Activated CD4-positive, alpha-beta T cell treated with anti-CD3 and anti-CD28 coated beads, Interleukin-2, amount 10 ng/mL, durations not matched to agents 7 days and 5 days (primary cell): ENCODE measurements at regions not wholly inside any gene's neighbourhood (a gene's known extent, or its start where the extent isn't known, plus 50 kb on each side); places are given as distances from the start of the nearest gene placed in this dataset.
"Not testable (repeated sequence)": the region's sequence is repeated elsewhere in the genome, so short reads cannot be mapped to it uniquely, and the experiment has no call there.

Experiments used
- CTCF ChIA-PET: fragments of 350-600 bp; sonication (Branson Sonifier 250); formaldehyde crosslinking; loops from one replicate; lab custom pipeline; 2021; ENCODE audit warnings: antibody characterized with exemption; lab: Charles Lee
- POLR2A ChIA-PET: fragments of 350-600 bp; sonication (Branson Sonifier 250); formaldehyde crosslinking; loops from one replicate; lab custom pipeline; 2021; ENCODE audit warnings: antibody characterized with exemption; lab: Charles Lee
- DNase-seq: peaks from one replicate; pipeline ENCODE4 v3.0.0-alpha.2; 2020
- H3K27ac Mint-ChIP-seq: one replicate; pipeline ENCODE4 v1.8.0; 2021; ENCODE audit warnings: mild to moderate bottlenecking, moderate library complexity, mixed read lengths
- H3K27me3 Mint-ChIP-seq: one replicate; pipeline ENCODE4 v1.8.0; 2021; ENCODE audit warnings: mixed read lengths
- H3K36me3 Mint-ChIP-seq: one replicate; pipeline ENCODE4 v1.8.0; 2021; ENCODE audit warnings: low read depth, mixed read lengths
- H3K4me1 Mint-ChIP-seq: one replicate; pipeline ENCODE4 v1.8.0; 2021; ENCODE audit warnings: mixed read lengths
- H3K4me3 Mint-ChIP-seq: one replicate; pipeline ENCODE4 v1.8.0; 2021; ENCODE audit warnings: mild to moderate bottlenecking, moderate library complexity, mixed read lengths
- H3K9me3 Mint-ChIP-seq: one replicate; pipeline ENCODE4 v1.8.0; 2021; ENCODE audit warnings: mixed read lengths

GRCh38 chr11:25547292-25547691 is 784.6 kb upstream of the ANO3 start:
- POLR2A ChIA-PET, result no interaction called here
- Mint-ChIP-seq H3K4me3 (no peak overlapping the region), H3K4me1 (no peaks in the 10 kb centered on the region)

GRCh38 chr11:25562417-25562816 is 769.5 kb upstream of the ANO3 start:
- POLR2A ChIA-PET, result no interaction called here
- CTCF ChIA-PET, result no interaction called here
- Mint-ChIP-seq H3K27ac (no peak overlapping the region), H3K36me3 (no peaks in the 10 kb centered on the region), H3K4me1 (no peaks in the 10 kb centered on the region), H3K9me3 (peaks cover 6% of the 10 kb centered on the region), H3K4me3 (no peak overlapping the region), H3K27me3 (no peaks in the 10 kb centered on the region)
- DNase-seq, result no peak

More at GRCh38 chr11:25547292-25547691, 784.6 kb upstream of the ANO3 start:
- CTCF ChIA-PET, result interaction anchor here (0.7 kb wide), 1 partner anchor 644 kb away, joined by 3 read pairs; no protein-coding TSS in a partner anchor
- Mint-ChIP-seq H3K27ac (no peak overlapping the region), H3K36me3 (no peaks in the 10 kb centered on the region), H3K27me3 (no peaks in the 10 kb centered on the region), H3K9me3 (peaks cover 6% of the 10 kb centered on the region)
- no peak for DNase-seq

GRCh38 chr11:25565846-25566245 is 766.1 kb upstream of the ANO3 start:
- Mint-ChIP-seq H3K27ac (no peak overlapping the region), H3K4me1 (no peaks in the 10 kb centered on the region), H3K27me3 (no peaks in the 10 kb centered on the region), H3K36me3 (no peaks in the 10 kb centered on the region), H3K4me3 (no peak overlapping the region), H3K9me3 (peaks cover 6% of the 10 kb centered on the region)
- ChIA-PET CTCF (no interaction called here), POLR2A (no interaction called here)
- no peak for DNase-seq

GRCh38 chr11:25566298-25567200 is 765.4 kb upstream of the ANO3 start:
- Mint-ChIP-seq H3K36me3 (no peaks in the 10 kb centered on the region), H3K4me1 (no peaks in the 10 kb centered on the region), H3K27ac (no peak overlapping the region), H3K9me3 (peaks cover 6% of the 10 kb centered on the region), H3K27me3 (no peaks in the 10 kb centered on the region), H3K4me3 (no peak overlapping the region)
- ChIA-PET CTCF (no interaction called here), POLR2A (no interaction called here)
- no peak for DNase-seq

GRCh38 chr11:25576320-25576719 is 755.6 kb upstream of the ANO3 start:
- no peak overlapping the region for H3K27ac Mint-ChIP-seq
- DNase-seq, result no peak
- ChIA-PET POLR2A (no interaction called here), CTCF (no interaction called here)
- H3K27me3 Mint-ChIP-seq, result no peaks in the 10 kb centered on the region
- no peaks in the 10 kb centered on the region for H3K4me1 Mint-ChIP-seq
- H3K9me3 Mint-ChIP-seq, result peaks cover 12% of the 10 kb centered on the region
- H3K36me3 Mint-ChIP-seq, result no peaks in the 10 kb centered on the region
- no peak overlapping the region for H3K4me3 Mint-ChIP-seq

- CTCF ChIA-PET, H3K4me1 Mint-ChIP-seq, H3K36me3 Mint-ChIP-seq, POLR2A ChIA-PET, H3K27me3 Mint-ChIP-seq, DNase-seq, H3K27ac Mint-ChIP-seq, H3K4me3 Mint-ChIP-seq: not testable (repeated sequence)
- H3K9me3 Mint-ChIP-seq, result peaks cover 12% of the 10 kb centered on the region
These were observed 752.4 kb upstream of the ANO3 start for GRCh38 chr11:25579554-25579953.

GRCh38 chr11:25583596-25583995 is 748.3 kb upstream of the ANO3 start:
- Mint-ChIP-seq H3K4me1 (no peaks in the 10 kb centered on the region), H3K36me3 (no peaks in the 10 kb centered on the region), H3K27ac (no peak overlapping the region), H3K9me3 (peaks cover 18% of the 10 kb centered on the region), H3K27me3 (no peaks in the 10 kb centered on the region), H3K4me3 (no peak overlapping the region)
- no peak for DNase-seq
- ChIA-PET POLR2A (no interaction called here), CTCF (no interaction called here)

GRCh38 chr11:25587496-25587895 is 744.4 kb upstream of the ANO3 start:
- no peak overlapping the region for H3K4me3 Mint-ChIP-seq
- no peak for DNase-seq
- CTCF ChIA-PET, result no interaction called here
- peaks cover 13% of the 10 kb centered on the region for H3K9me3 Mint-ChIP-seq
- H3K27ac Mint-ChIP-seq, result no peak overlapping the region
- H3K4me1 Mint-ChIP-seq, result no peaks in the 10 kb centered on the region
- POLR2A ChIA-PET, result no interaction called here
- H3K27me3 Mint-ChIP-seq, result no peaks in the 10 kb centered on the region
- H3K36me3 Mint-ChIP-seq, result no peaks in the 10 kb centered on the region

- CTCF ChIA-PET, result no interaction called here
- POLR2A ChIA-PET, result no interaction called here
- DNase-seq, result no peak
- Mint-ChIP-seq H3K27ac (no peak overlapping the region), H3K36me3 (no peaks in the 10 kb centered on the region), H3K4me1 (no peaks in the 10 kb centered on the region), H3K4me3 (no peak overlapping the region), H3K27me3 (no peaks in the 10 kb centered on the region), H3K9me3 (peaks cover 11% of the 10 kb centered on the region)
These were observed 738.7 kb upstream of the ANO3 start for GRCh38 chr11:25593221-25593620.

GRCh38 chr11:25596701-25597100 is 735.2 kb upstream of the ANO3 start:
- ChIA-PET CTCF (no interaction called here), POLR2A (no interaction called here)
- H3K27me3 Mint-ChIP-seq, result no peaks in the 10 kb centered on the region
- H3K4me1 Mint-ChIP-seq, result no peaks in the 10 kb centered on the region
- no peaks in the 10 kb centered on the region for H3K9me3 Mint-ChIP-seq
- H3K36me3 Mint-ChIP-seq, result no peaks in the 10 kb centered on the region
- no peak for DNase-seq
- no peak overlapping the region for H3K27ac Mint-ChIP-seq
- no peak overlapping the region for H3K4me3 Mint-ChIP-seq

GRCh38 chr11:25597696-25598095 is 734.2 kb upstream of the ANO3 start:
- no peaks in the 10 kb centered on the region for H3K36me3 Mint-ChIP-seq
- H3K27me3 Mint-ChIP-seq, result no peaks in the 10 kb centered on the region
- H3K9me3 Mint-ChIP-seq, result no peaks in the 10 kb centered on the region
- no peak overlapping the region for H3K4me3 Mint-ChIP-seq
- no peak overlapping the region for H3K27ac Mint-ChIP-seq
- ChIA-PET POLR2A (no interaction called here), CTCF (no interaction called here)
- no peaks in the 10 kb centered on the region for H3K4me1 Mint-ChIP-seq
- DNase-seq, result no peak

GRCh38 chr11:25602149-25602548 is 729.8 kb upstream of the ANO3 start:
- ChIA-PET CTCF (no interaction called here), POLR2A (no interaction called here)
- Mint-ChIP-seq H3K27me3 (no peaks in the 10 kb centered on the region), H3K27ac (no peak overlapping the region), H3K36me3 (no peaks in the 10 kb centered on the region), H3K9me3 (peaks cover 10% of the 10 kb centered on the region), H3K4me1 (no peaks in the 10 kb centered on the region), H3K4me3 (no peak overlapping the region)
- no peak for DNase-seq

- ChIA-PET CTCF (no interaction called here), POLR2A (no interaction called here)
- Mint-ChIP-seq H3K27me3 (no peaks in the 10 kb centered on the region), H3K4me1 (no peaks in the 10 kb centered on the region), H3K36me3 (no peaks in the 10 kb centered on the region), H3K27ac (no peak overlapping the region), H3K4me3 (no peak overlapping the region), H3K9me3 (peaks cover 10% of the 10 kb centered on the region)
- DNase-seq, result no peak
These were observed 729.0 kb upstream of the ANO3 start for GRCh38 chr11:25602959-25603358.

GRCh38 chr11:25612806-25613205 is 719.1 kb upstream of the ANO3 start:
- ChIA-PET POLR2A (no interaction called here), CTCF (no interaction called here)
- Mint-ChIP-seq H3K9me3 (peaks cover 10% of the 10 kb centered on the region), H3K4me1 (no peaks in the 10 kb centered on the region), H3K27me3 (no peaks in the 10 kb centered on the region), H3K4me3 (no peak overlapping the region), H3K27ac (no peak overlapping the region), H3K36me3 (no peaks in the 10 kb centered on the region)
- no peak for DNase-seq
